HG03571 (cell line): ENCODE measurements at regions not wholly inside any gene's neighbourhood (a gene's known extent, or its start where the extent isn't known, plus 50 kb on each side); places are given as distances from the start of the nearest gene placed in this dataset.
A peak's percentile ranks its signal among the peaks of the same experiment; 100 is the strongest.

Source experiments
- ATAC-seq: cut with Tn5 transposase; IDR thresholded peaks from one replicate; pipeline ENCODE4 v1.9.1; 2021; ENCODE audit not compliant: unreplicated experiment

- ATAC-seq: no peak
Measured at GRCh38 chr6:139648430-139649000, 274.1 kb upstream of the CITED2 start.

- ATAC-seq: no peak
Measured at GRCh38 chr6:139647841-139648240, 273.4 kb upstream of the CITED2 start.

- no peak for ATAC-seq
Measured at GRCh38 chr6:139647016-139647415, 272.6 kb upstream of the CITED2 start.

- no peak for ATAC-seq
Measured at GRCh38 chr6:139644821-139645220, 270.4 kb upstream of the CITED2 start.

- ATAC-seq: no peak
Measured at GRCh38 chr6:139643986-139644385, 269.5 kb upstream of the CITED2 start.

- no peak for ATAC-seq
Measured at GRCh38 chr6:139642346-139642745, 267.9 kb upstream of the CITED2 start.

GRCh38 chr6:139641376-139641775 lies 266.9 kb upstream of the CITED2 start:
- no peak for ATAC-seq

- ATAC-seq: no peak
Measured at GRCh38 chr6:139640921-139641320, 266.5 kb upstream of the CITED2 start.

- ATAC-seq: peak; percentile 80
Measured at GRCh38 chr6:139640448-139640847, 266.0 kb upstream of the CITED2 start.

GRCh38 chr6:139639507-139639906 lies 265.1 kb upstream of the CITED2 start:
- no peak for ATAC-seq

GRCh38 chr6:139638179-139638941 lies 263.9 kb upstream of the CITED2 start:
- ATAC-seq: no peak

GRCh38 chr6:139637766-139638165 lies 263.3 kb upstream of the CITED2 start:
- ATAC-seq: no peak

- ATAC-seq: no peak
Measured at GRCh38 chr6:139636391-139636790, 261.9 kb upstream of the CITED2 start.

- ATAC-seq: no peak
Measured at GRCh38 chr6:139635401-139636130, 261.1 kb upstream of the CITED2 start.

GRCh38 chr6:139632840-139633239 lies 258.4 kb upstream of the CITED2 start:
- ATAC-seq: no peak

- no peak for ATAC-seq
Measured at GRCh38 chr6:139628270-139628669, 253.8 kb upstream of the CITED2 start.

- ATAC-seq: no peak
Measured at GRCh38 chr6:139627091-139627490, 252.6 kb upstream of the CITED2 start.

- ATAC-seq: no peak
Measured at GRCh38 chr6:139625998-139626975, 251.8 kb upstream of the CITED2 start.

GRCh38 chr6:139625081-139625939 lies 250.9 kb upstream of the CITED2 start:
- ATAC-seq: no peak

GRCh38 chr6:139623372-139623771 lies 248.9 kb upstream of the CITED2 start:
- no peak for ATAC-seq
